NCI-H2029 treated with DMSO at 0.1 percent for 48 hours (cell line): ENCODE measurements at regions not wholly inside any gene's neighbourhood (a gene's known extent, or its start where the extent isn't known, plus 50 kb on each side); places are given as distances from the start of the nearest gene placed in this dataset.

Source experiments
- DNase-seq: peaks from one replicate; lab custom pipeline; 2025; lab: John Stamatoyannopoulos, UW

DNA sequence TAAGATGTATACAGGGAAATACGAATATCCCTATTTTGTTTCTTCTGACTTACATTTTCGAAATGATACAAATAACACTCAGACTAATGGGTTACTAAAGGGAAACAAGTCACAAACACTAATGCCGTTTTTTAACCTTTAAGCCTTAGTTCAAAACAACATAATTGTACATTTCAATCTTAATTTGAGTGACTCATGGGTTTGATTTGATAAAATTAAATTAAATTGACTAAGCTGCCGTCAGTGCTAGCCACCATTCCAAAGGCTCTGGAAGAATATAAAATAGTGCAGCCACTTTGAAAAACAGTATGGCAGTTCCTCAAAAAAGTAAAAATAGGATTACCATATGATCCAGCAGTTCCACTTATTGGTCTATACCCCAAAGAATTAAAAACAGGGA lies 133.8 kb upstream of the NT5C1B start:
- DNase-seq: no peak

DNA sequence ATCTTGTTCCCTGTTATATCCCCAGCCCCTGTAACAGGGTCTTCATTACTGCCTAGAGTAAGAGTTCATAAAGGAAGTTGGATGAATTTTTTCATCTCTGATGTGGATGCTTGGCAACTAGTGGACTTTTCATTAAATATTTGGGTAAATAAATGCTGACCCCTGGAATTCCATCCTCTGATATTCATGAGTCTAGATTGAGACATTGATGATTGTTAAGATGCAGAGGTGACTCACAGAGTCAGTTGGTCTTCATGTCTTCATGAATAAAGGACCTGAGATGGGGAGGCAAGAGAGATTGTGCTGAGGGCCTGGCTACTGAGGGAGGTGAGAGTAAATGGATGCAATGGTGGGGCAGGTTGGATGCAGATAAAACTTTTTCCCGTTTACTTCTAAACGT lies 132.7 kb upstream of the NT5C1B start:
- no peak for DNase-seq

DNA sequence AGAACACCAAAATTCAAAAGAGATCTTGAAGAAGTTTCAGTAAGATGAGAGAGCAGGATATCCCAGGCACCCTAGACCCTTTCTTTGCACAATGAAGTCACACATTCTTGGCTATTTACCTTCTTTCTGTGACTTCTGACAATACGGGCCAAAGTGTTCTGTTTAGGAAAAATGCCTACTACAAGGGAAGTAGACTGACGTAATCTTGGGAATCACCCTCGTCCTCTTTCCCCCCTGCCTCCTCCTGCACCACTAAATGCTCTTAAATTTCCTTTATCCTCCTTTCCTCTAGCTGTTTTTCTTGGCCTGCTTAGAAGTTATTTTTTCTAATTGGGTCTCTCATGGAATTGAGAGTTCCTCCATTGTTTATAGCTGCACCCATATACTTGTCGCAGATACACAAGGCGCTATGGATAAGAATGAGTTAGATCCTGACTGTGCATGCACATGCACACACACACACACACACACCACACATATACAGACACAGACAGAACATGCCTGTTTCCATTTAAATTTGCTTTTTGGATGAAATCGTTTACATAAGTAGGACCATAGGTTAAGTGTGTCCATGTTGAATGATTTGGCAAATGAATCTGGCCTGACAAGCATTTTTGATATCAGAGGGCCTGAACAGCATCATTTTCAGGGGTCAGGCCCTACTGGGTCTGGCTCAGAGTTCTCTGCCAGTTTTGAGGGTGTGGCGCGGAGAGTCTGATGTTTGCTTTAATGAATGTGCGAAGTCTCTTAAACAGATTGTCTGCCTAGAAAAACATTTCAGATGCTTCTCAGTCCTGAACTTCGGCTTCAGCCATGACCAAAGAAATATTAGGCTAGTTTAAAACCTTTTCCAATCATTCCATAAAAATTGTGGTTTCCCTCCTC lies 131.9 kb upstream of the NT5C1B start:
- DNase-seq: no peak

DNA sequence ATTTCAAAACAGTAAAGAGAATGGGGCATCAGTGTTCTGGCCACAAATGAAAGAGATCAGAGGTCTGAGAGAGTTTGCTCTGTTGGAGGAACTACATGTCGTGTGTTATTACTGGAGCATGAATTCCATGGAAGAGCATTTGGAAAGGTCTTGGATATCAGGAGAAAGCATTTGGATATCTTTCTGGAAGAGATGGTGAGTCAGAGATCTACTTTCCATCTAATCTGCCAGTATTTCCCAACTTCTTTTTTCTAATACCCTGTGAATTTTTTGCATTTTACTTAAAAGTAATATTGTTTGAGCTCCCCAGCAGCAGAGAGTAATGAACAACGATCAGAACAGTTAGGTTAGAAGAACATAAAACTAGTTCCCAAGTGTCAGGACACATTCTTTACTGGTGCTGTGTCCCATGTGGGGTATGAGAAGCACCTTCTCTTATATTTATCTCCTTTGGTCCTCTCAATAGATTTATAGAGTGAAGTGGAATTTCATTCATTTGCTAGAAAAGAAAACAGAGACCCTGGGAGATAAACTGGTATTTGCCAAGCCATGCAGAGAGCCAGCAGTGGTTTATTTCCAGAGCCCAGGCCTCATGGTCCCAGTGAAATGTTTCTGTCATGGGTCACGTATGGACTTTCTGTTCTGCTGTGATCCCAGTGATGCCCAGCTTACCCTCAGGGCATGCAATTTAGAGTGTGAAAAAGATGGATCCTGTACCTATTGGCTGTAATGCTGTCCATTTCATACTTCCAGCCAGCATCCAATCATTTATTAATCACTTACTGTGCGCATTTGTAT lies 130.8 kb upstream of the NT5C1B start:
- no peak for DNase-seq

DNA sequence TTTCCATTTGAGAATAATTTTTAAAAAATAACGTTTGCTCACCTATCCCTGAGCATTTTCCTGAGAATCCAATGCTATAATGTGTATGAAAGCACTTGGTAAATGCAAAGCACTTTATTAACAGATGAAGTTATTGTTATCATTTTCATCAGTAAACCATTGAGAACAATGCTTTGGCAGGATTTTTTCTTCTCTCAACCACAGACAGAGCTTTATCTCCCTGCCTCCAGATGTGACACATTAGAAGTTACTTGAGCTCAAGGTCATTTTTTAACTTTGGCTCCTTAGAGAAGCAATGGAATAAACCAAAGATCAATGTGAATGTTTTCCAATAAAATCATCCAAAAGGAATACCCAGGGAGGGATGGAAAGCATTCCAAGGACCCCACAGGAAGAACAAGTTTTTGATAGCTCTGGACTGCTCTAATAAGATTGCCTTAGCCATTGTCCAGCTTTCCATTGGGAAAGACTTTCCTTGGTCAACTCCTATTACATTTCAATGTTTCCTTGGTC lies 118.9 kb upstream of the NT5C1B start:
- no peak for DNase-seq

DNA sequence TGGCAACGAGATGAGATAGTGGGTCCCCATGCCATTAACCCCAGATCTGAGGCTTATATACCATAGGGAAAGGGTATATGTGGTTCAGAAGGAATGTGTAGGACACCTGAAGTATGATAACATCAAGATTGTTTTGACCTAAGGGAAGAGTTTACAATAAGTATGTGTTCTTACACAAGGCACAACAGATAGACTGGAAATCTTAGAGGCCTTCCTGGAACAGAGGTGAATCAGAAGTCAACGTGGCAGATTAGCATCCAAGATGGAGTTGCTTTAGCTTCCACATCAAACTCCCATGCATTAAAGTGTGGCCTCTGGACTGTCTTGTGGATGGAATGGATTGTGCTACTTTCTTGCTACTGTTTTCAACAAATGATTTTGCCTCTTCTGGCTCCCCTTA lies 116.6 kb upstream of the NT5C1B start:
- no peak for DNase-seq

DNA sequence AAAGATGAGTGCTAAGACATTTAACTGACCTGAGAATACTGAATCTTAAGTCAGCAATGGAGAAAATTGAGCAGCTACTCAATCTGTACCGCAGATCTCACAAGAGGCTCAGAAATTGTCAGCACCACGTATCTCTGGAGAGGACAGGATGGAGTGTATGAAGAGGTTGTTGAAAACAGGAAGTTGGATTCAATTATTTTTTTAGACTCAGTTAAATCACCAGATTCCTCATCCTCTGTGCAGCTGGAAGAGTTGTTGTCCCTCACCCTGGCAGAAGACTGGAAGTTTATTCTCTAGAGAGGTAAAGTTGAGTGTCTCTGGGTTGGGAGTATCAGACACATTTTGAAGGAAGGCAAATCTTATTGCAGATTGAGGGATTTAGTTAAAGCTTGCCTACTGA lies 114.9 kb upstream of the NT5C1B start:
- DNase-seq: peak; percentile 25

DNA sequence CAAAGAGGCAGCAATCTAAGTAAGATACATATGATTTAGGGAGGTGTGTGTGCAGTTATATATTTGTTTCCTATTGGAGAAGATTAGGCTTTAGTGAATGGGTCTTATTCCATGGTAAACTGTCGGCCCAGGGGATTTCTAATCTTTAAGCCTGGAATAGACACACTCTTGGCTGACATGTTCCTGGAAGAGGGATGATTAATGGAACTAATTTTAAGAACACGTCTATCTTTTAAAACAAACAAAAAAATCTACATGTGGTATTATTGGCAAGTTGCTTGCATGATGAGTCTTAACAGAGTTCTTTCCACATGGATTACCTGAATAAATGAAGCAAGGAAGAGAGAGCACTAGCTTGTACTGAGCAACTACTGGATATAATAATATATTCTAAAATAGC lies 114.2 kb upstream of the NT5C1B start:
- no peak for DNase-seq

DNA sequence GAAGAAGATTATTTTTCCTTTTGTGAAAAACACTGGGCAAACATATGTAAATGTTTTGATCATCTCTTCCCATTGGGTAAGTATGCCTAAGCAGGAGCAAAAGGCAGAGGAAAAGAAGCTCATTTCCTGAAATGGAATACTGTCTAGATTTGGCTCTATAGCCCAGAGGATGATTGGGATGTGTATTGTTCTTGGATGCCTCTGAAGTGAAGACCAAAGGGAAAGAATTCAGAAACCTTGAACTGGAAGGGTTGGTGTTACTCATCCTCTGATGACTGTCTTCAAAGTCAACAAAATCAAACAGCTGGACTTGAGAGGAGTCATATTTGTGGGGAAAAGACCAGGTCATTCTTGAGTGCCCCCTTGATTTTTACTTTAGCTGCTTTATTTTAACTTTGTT lies 112.6 kb upstream of the NT5C1B start:
- no peak for DNase-seq

DNA sequence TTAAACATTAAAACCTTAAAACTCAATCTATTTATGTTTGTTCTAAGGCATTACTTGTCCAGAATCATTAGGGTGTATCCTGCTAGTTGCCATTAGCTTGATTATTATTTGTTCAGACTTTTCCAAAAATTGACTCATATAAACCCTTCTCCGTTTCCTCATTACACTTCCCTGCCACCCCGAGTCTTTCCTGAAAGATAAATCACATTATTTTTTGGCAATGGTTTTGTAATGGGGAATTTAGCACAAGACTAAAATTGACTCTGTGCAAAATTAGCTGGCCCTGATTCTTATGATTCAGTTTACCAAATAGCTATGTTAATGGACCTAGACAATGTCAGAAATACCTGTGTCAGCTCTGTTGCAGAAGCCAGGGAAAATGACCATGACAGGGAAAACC lies 112.2 kb upstream of the NT5C1B start:
- no peak for DNase-seq

DNA sequence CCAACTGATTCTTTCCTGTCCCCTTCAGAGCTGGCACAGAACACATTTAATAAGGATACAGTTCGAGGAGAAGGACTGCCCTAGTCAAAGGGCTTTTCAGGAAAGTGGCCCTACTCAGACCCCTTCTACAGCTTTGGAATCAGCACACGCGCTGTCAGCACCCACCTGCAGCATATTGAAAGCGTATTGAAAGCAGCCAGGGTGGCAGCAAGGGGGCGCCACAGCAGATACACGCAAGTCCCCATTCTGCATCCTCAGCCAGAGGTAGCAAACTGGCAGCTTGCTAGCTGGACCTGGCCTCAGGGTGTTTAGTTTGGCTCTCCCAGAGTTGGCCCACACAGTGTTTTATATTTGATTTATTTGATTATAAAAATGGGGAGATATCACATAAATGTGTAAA lies 101.0 kb upstream of the NT5C1B start:
- no peak for DNase-seq

DNA sequence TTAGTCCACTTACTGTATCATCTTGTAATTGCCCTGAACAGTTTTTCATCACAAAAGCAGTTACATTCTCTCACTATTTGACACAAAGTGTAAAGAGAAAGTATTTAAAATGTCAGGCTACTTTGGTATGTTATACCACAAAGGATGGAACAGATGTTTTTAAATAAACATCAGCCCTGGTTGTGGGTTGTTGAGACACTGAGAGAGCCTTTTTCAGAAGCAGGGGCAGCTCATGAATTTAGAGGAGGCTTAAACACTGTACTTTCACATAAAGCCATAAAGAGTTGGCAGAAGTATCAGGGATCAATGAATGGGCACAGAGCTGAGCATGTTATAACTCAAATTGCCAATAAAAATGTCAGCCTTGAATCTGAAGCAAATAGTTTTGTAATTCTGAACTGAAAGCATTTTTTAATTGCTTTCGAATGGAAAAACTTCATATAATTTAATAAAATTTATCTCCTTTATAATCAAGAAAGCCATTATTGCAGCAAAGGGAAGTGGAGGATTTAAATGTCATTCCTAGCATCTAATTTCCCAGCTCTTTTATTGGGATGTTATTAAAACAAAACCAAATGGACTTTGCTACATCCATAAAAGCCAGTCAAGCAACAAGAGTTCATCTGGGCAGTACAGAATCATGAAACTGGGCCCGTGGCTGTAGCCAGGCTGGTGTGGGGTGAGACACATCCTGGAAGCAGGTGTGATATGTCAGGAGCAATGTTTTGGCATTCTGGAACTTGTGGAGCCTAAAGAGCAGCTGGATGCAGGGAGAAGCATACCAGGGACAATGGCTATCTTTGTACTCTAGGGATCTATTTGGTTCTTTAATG lies 95.1 kb upstream of the NT5C1B start:
- no peak for DNase-seq

DNA sequence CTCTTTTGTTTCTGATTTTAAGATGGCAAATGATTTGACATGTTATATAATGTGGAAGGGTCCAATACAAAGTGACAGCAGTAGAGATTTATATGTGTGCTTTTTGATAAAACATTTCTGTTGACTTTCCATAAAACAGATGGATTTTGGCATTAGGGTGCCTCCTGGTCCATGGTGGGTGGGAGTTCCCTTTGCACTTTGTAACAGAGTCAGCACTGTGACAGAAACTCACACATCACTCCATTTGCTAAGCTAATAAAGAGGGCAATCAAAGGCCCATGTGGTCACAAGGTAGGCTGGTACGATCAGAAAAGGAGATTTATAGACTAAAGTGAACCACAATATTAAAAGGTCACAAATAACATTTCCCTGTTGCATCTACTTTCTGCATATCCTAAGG lies 93.3 kb upstream of the NT5C1B start:
- no peak for DNase-seq

DNA sequence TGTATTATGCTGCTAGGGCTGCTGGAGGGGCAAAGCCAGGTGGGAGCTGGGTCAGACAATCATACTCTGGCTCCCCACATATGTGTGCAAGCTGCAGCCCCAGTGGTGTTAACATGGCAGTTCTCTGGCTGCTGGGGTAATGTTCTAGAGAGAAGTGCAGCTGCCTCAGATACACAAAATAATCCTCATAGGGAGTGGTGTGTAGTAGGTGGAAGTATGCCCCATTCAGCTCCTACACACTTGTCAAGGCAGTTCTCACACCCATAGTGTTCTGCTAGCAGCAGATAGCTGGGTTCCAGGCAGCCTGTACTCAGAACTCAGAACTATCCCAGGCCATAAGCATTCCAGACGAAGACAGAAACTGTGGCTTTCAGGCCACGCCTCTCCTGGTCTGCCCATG lies 87.9 kb upstream of the NT5C1B start:
- no peak for DNase-seq

DNA sequence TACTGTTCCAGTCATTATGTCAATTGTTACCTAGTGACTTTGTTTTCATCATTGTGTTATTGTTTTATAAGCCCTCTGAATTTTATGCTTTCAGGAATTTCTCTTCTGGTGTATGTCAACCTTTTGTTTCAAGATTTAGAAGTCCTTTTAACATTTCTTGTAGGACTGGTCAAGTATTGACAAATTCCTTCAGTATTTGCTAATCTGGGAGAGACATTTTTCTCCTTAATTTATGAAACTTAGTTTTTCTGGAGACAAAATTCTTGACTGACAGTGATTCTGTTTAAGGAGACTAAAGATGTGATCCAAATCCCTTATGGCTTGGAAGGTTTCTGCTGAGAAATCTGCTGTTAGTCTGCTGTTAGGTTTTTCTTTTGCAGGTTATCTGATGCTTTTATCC lies 84.9 kb upstream of the NT5C1B start:
- no peak for DNase-seq

DNA sequence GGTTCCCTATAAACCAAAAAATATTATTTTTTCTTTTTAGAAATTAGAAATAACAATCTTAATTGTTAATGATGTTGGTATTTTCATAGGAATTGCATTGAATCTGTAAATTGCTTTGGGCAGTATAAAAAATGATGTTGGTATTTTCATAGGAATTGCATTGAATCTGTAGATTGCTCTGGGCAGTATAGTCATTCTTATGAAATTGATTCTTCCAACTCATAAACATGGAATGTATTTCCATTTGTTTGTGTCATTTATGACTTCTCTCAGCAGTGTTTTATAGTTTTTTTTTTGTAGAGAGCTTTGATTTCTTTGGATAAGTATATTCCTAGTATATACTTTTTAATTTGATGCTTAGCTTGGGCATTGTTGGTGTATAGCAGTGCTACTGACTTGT lies 82.0 kb upstream of the NT5C1B start:
- no peak for DNase-seq

DNA sequence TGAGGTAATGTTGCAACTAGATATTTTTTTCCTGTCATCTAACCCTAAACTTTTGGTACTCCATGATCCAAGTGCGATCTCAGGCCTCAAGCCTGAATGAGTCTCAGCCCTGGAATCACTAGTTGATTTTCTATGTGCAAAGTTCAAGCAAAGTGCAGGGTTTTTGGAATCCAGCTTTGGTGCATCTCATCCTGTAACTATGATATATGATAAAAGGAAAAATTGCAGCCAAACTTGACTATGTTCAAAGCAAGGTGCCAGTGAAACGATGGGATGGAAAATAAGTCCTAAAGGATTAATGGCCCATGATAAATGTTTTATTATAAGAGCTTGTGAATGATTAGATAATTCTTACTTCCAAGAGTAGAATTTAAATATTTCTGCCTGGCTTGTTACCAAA lies 78.9 kb upstream of the NT5C1B start:
- no peak for DNase-seq

DNA sequence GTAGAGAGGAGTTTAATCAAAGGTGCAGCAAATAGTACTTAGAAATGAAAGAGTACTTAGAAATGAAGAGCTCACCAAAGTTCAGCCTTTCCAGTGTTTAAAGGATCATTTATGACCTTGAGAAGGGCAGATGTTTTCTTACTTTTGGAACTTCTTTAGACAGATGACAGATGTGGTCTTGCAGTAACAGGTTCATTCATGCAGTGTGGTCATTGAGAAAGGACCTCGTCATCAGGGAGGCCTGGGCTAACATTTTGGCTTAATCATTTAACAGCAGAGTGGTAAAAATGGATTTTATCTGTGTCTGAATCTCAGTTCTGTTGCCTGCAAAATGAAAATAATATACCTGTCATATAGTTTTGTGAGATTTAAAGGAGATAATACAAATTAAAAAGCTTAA lies 75.1 kb upstream of the NT5C1B start:
- no peak for DNase-seq

DNA sequence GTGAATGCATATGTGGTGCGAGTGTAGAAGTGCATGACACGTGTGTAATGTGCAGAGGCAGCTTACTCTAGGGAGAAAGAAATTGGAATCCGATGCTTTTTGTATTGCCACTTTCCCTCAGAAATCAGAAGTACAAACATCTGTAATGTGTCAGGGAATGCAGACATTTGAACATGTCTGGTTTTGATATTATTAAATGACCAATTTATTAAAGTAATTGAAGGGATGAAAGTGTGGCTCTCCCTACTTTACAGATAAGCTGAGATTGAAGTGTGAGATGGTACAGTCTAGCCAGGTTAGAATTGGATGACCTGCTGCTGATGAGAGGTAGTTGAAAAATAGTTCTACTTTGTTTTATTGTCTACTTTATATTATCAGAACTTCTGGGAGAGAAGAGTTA lies 74.5 kb upstream of the NT5C1B start:
- DNase-seq: no peak

DNA sequence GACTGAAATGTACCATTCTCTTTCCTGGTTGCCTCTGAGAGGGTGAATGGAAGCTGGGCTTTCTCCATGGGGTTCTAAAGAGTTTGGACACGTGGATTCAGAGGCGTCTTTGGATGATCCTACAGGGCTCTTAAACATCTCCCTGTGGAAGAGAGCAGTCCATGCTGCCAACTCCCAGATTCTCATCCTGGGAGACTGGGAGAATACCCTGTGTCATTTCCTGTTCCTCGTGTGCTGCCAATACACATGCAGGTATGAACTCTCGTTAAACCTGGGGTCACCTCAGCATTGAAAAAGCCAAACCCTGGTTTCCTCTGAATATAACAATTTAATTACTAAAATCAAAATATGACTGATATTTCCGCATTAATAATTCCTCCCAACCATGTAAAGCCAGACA lies 73.3 kb upstream of the NT5C1B start:
- DNase-seq: no peak

DNA sequence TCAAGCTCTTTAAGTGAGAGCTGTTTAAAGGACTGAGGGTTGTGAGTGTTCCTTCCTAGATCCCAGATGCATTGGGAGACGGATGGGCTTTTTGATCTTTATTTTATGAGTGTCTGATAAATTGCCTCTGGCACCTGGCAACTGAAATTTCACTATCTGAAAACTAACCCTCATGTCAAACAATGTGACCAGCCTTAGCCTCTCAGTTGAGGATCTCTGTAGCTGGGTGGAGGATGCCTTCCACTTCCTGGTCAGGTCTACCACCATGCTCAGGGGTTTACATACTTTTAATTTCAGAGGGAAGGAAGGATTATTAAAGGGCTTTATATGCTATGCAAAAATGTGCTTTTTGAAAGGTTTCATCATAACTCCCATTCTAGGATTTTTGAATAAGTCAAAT lies 70.5 kb upstream of the NT5C1B start:
- no peak for DNase-seq

DNA sequence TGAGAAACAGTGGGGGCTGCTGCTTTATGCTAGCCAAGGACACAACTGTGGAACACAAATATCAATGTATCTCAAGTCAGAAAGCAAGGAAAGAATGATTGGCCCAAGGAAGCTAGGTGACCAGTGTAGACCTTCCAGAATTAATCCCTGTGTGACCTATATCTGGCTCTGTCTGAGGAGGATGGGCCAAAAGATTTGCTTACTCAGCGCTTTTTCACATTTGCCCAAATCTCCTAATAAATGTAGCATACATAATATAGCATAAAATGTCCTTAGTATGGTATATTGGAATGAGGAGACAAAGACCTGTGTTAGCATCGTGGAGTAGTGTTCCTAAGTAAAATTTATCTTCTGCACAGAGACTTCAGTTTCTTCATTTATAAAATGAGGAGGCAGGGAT lies 66.7 kb upstream of the NT5C1B start:
- no peak for DNase-seq
